Stomach (tissue), 4 donors: ENCODE measurements at regions not wholly inside any gene's neighbourhood (a gene's known extent, or its start where the extent isn't known, plus 50 kb on each side); places are given as distances from the start of the nearest gene placed in this dataset.

Experiments
- EP300 ChIP-seq: sonication (generic); formaldehyde crosslinking; IDR thresholded peaks from one replicate; pipeline ENCODE4 v1.6.1; 2017; ENCODE audit warnings: antibody characterized with exemption
- TF ChIP-seq, protein P1 (sequence below), 7 experiments: fragments of 450-650 bp in 4 of 7; fragments of 200-600 bp in 3 of 7; sonication (generic) in 3 of 7; IDR thresholded peaks; one replicate each; pipeline ENCODE4 v1.5.1; 2016 to 2019; ENCODE audit warnings: antibody characterized with exemption in 7 of 7, control low read depth in 2 of 7, mild to moderate bottlenecking in 1 of 7

DNA sequence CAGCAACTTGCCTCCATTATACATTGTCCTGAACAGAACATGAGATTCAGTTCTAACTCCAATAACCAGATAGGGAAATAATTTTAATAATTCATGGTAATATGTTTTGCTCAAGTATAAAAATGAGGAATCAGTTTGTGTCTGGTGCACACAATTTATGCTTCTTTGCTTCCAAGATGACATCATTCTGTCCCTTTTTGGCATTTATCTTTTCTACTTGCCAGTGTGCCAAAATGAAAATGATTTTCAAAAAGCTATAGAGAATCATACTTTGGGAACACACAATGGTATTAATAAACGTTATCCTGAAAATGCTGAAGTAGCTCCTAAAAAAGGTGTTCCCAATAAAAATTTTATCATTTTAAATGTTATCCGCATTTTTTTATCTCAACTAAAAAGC is 519.0 kb downstream of the CAAP1 start:
- TF ChIP-seq, protein P1, sequence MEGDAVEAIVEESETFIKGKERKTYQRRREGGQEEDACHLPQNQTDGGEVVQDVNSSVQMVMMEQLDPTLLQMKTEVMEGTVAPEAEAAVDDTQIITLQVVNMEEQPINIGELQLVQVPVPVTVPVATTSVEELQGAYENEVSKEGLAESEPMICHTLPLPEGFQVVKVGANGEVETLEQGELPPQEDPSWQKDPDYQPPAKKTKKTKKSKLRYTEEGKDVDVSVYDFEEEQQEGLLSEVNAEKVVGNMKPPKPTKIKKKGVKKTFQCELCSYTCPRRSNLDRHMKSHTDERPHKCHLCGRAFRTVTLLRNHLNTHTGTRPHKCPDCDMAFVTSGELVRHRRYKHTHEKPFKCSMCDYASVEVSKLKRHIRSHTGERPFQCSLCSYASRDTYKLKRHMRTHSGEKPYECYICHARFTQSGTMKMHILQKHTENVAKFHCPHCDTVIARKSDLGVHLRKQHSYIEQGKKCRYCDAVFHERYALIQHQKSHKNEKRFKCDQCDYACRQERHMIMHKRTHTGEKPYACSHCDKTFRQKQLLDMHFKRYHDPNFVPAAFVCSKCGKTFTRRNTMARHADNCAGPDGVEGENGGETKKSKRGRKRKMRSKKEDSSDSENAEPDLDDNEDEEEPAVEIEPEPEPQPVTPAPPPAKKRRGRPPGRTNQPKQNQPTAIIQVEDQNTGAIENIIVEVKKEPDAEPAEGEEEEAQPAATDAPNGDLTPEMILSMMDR (IDR thresholded peaks at IDR 0.05), result no peak
- no peak for TF ChIP-seq EP300
